ENCODE measurements at regions not wholly inside any gene's neighbourhood (a gene's known extent, or its start where the extent isn't known, plus 50 kb on each side); places are given as distances from the start of the nearest gene placed in this dataset.

GRCh38 chr4:72629540-72629939 is 60.5 kb upstream of the ADAMTS3 start:
- FAIRE-seq = no peak
- TF ChIP-seq CTCF (IDR thresholded peaks at IDR 0.05; ENCODE audit: insufficient read depth, missing control alignments) = no peak
- DNase-seq (ENCODE audit: insufficient read length, low spot score) = no peak

- TF ChIP-seq CTCF (IDR thresholded peaks at IDR 0.05; ENCODE audit: insufficient read depth, missing control alignments) = no peak
- DNase-seq (ENCODE audit: insufficient read length, low spot score) (no peak), FAIRE-seq (no peak)
Observed at GRCh38 chr4:72627723-72628122, 58.7 kb upstream of the ADAMTS3 start.
